ENCODE measurements at regions not wholly inside any gene's neighbourhood (a gene's known extent, or its start where the extent isn't known, plus 50 kb on each side); places are given as distances from the start of the nearest gene placed in this dataset.

DNA sequence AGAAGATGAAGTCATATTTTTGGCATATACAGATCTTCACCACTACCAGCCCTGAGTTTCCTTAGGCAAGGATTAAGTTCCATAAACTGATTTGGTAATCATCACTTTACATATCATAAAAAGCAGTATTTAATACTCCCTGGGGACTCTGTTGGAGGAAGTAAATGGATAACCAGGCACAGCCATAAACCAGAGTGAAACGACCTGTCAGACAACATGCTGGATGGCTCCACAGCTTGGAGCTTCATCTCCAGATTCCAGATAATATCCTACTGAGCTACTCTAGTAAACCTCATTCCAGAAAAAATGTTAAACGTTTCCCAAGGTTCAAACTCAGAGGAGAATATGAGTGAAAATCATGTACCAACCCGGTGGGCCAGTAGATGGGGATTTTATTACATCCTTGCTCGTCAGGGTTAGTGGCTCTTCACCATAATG, 109.2 kb downstream of the BASP1 start:
- no peak for TF ChIP-seq POLR2AphosphoS5 (IDR thresholded peaks at IDR 0.05; ENCODE audit: low read depth, low read length)
- TF ChIP-seq, protein P1, sequence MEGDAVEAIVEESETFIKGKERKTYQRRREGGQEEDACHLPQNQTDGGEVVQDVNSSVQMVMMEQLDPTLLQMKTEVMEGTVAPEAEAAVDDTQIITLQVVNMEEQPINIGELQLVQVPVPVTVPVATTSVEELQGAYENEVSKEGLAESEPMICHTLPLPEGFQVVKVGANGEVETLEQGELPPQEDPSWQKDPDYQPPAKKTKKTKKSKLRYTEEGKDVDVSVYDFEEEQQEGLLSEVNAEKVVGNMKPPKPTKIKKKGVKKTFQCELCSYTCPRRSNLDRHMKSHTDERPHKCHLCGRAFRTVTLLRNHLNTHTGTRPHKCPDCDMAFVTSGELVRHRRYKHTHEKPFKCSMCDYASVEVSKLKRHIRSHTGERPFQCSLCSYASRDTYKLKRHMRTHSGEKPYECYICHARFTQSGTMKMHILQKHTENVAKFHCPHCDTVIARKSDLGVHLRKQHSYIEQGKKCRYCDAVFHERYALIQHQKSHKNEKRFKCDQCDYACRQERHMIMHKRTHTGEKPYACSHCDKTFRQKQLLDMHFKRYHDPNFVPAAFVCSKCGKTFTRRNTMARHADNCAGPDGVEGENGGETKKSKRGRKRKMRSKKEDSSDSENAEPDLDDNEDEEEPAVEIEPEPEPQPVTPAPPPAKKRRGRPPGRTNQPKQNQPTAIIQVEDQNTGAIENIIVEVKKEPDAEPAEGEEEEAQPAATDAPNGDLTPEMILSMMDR (IDR thresholded peaks at IDR 0.05), result no peak

Measured in Panc1 (cell line).